LNCaP clone FGC (cell line): ENCODE measurements at regions not wholly inside any gene's neighbourhood (a gene's known extent, or its start where the extent isn't known, plus 50 kb on each side); places are given as distances from the start of the nearest gene placed in this dataset.

Experiments used
- DNase-seq: peaks from one replicate; pipeline ENCODE4 v3.0.0-alpha.2; 2011; ENCODE audit warnings: low read depth
- H3K4me3 ChIP-seq: 2 replicates; pipeline ENCODE4 v1.5.1; 2011; ENCODE audit warnings: mild to moderate bottlenecking, low read depth, low read length, control low read depth
- CTCF ChIP-seq: IDR thresholded peaks from 2 replicates; pipeline ENCODE4 v1.5.1; 2012; ENCODE audit warnings: mild to moderate bottlenecking; ENCODE audit not compliant: control insufficient read depth, insufficient read depth; ENCODE audit errors: extremely low read depth

GRCh38 chr5:12652201-12652600 lies 748.0 kb upstream of the CTNND2 start:
- TF ChIP-seq CTCF: no peak
- DNase-seq: no peak
- no peak overlapping the region for H3K4me3 ChIP-seq

- no peak for TF ChIP-seq CTCF
- no peak overlapping the region for H3K4me3 ChIP-seq
- DNase-seq: no peak
Measured at GRCh38 chr5:12648558-12648957, 744.3 kb upstream of the CTNND2 start.

GRCh38 chr5:12647613-12648012 lies 743.4 kb upstream of the CTNND2 start:
- H3K4me3 ChIP-seq: no peak overlapping the region
- DNase-seq: no peak
- TF ChIP-seq CTCF: no peak

- no peak for DNase-seq
- TF ChIP-seq CTCF: no peak
- no peak overlapping the region for H3K4me3 ChIP-seq
Measured at GRCh38 chr5:12645582-12645981, 741.3 kb upstream of the CTNND2 start.

GRCh38 chr5:12636209-12636608 lies 732.0 kb upstream of the CTNND2 start:
- TF ChIP-seq CTCF: no peak
- no peak for DNase-seq
- no peak overlapping the region for H3K4me3 ChIP-seq

- no peak overlapping the region for H3K4me3 ChIP-seq
- DNase-seq: no peak
- TF ChIP-seq CTCF: no peak
Measured at GRCh38 chr5:12626556-12626955, 722.3 kb upstream of the CTNND2 start.

GRCh38 chr5:12625667-12626263 lies 721.5 kb upstream of the CTNND2 start:
- no peak for DNase-seq
- H3K4me3 ChIP-seq: no peak overlapping the region
- TF ChIP-seq CTCF: no peak
